Transverse colon (tissue), 4 donors: ENCODE measurements at regions not wholly inside any gene's neighbourhood (a gene's known extent, or its start where the extent isn't known, plus 50 kb on each side); places are given as distances from the start of the nearest gene placed in this dataset.

Source experiments
- DNase-seq: peaks from one replicate; pipeline ENCODE4 v3.0.0-alpha.2; 2019
- H3K27ac ChIP-seq, 4 donors: fragments of 200-600 bp; sonication (generic); 2 replicates each; pipeline ENCODE4 v1.5.1; 2016 to 2018; ENCODE audit warnings: inconsistent platforms in 4 of 4
- H3K27me3 ChIP-seq: fragments of 200-600 bp; sonication (generic); 2 replicates; pipeline ENCODE4 v1.5.1; 2017; ENCODE audit warnings: inconsistent platforms
- H3K36me3 ChIP-seq, 4 donors: fragments of 200-600 bp; sonication (generic); 2 replicates each; pipeline ENCODE4 v1.5.1; 2017 to 2019; ENCODE audit warnings: inconsistent platforms in 4 of 4
- H3K4me1 ChIP-seq, 4 donors: fragments of 200-600 bp; sonication (generic); 2 replicates each; pipeline ENCODE4 v1.5.1; 2017 to 2020; ENCODE audit warnings: inconsistent platforms in 4 of 4
- H3K4me3 ChIP-seq, 4 donors: fragments of 200-600 bp; sonication (generic); 1 replicate in 1 of 4; 2 replicates in 3 of 4; pipeline versions ENCODE4 v1.5.1 to v1.6.1; 2017 to 2019; ENCODE audit warnings: inconsistent platforms in 4 of 4
- H3K9me3 ChIP-seq, 2 donors: fragments of 200-600 bp; sonication (generic); 2 replicates each; pipeline ENCODE4 v1.5.1; 2017 to 2019; ENCODE audit warnings: inconsistent platforms in 2 of 2
- EP300 ChIP-seq: sonication (generic); formaldehyde crosslinking; IDR thresholded peaks from one replicate; pipeline ENCODE4 v1.6.1; 2017; ENCODE audit warnings: antibody characterized with exemption, low read depth
- POLR2A ChIP-seq: fragments of 450-650 bp; IDR thresholded peaks from one replicate; pipeline ENCODE4 v1.6.1; 2016; ENCODE audit warnings: antibody characterized with exemption, mild to moderate bottlenecking, moderate library complexity
- POLR2AphosphoS5 ChIP-seq, 3 donors: sonication (generic); formaldehyde crosslinking; IDR thresholded peaks; one replicate each; pipeline ENCODE4 v1.6.1; 2016; ENCODE audit warnings: antibody characterized with exemption in 3 of 3
- WGBS, 2 donors: methylation state at CpG; one replicate each; pipeline ENCODE4 v1.1.5; 2018; ENCODE audit warnings: low coverage in 1 of 2; 5-methylcytosine and 5-hydroxymethylcytosine counted together
- in situ Hi-C, 4 donors: fragments of 200-750 bp; cut with MboI; loops; one replicate each; pipeline versions ENCODE4 v1.15.0 to v1.15.1; 2017; ENCODE audit warnings: low sequenced_read_pairs in 3 of 4, low pct_ligation_motif_present in 1 of 4, low pct_unique_long_range_greater_than_20kb in 1 of 4
- intact Hi-C: fragments of 100-400 bp; cut with DNase I; formaldehyde crosslinking; loops from one replicate; pipeline ENCODE4 v1.15.1; 2023; ENCODE audit warnings: low total_unique reads
- TF ChIP-seq, protein P1 (sequence below), 5 experiments: fragments of 200-600 bp in 3 of 5; fragments of 450-650 bp in 2 of 5; sonication (generic) in 3 of 5; IDR thresholded peaks; 1 replicate in 2 of 5; 2 replicates in 3 of 5; pipeline ENCODE4 v1.5.1; 2016 to 2017; ENCODE audit warnings: antibody characterized with exemption in 5 of 5, inconsistent platforms in 3 of 5, mild to moderate bottlenecking in 2 of 5, moderate library complexity in 1 of 5

DNA sequence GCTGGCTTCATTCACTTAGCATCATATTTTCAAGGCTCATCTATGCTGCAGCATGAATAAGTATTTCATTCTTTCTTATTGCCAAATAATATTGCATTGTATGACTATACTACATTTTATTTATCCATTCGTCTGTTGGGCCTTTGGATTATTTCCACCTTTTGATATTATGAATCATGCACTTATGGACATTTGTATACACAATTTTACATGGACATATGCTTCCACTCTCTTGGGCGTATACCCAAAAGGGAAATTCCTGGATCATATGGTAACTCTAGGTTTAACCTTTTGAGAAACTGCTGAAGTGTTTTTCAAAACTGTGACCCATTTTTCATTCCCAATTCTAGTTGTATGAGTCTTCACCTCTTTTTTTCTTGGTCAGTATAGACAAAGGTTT lies 80.3 kb upstream of the GNAI1 start:
- intact Hi-C loops, result no loop called here
- no peak for TF ChIP-seq POLR2AphosphoS5 (IDR thresholded peaks at IDR 0.05)
- no peaks in the 10 kb centered on the region for H3K4me1 ChIP-seq
- no peaks in the 10 kb centered on the region for H3K27me3 ChIP-seq
- no peak overlapping the region for H3K4me3 ChIP-seq
- DNase-seq, result no peak
- in situ Hi-C loops, result loop anchor here in 1 of 4 donors (25.0 kb wide), 1 partner anchor 608 kb away; no protein-coding TSS in a partner anchor
- no peak overlapping the region for H3K27ac ChIP-seq
- 58 to 60% methylated on average over 2 of the region's 2 CpGs for WGBS, 2 donors
- no peaks in the 10 kb centered on the region for H3K36me3 ChIP-seq
- H3K9me3 ChIP-seq, result no peaks in the 10 kb centered on the region

DNA sequence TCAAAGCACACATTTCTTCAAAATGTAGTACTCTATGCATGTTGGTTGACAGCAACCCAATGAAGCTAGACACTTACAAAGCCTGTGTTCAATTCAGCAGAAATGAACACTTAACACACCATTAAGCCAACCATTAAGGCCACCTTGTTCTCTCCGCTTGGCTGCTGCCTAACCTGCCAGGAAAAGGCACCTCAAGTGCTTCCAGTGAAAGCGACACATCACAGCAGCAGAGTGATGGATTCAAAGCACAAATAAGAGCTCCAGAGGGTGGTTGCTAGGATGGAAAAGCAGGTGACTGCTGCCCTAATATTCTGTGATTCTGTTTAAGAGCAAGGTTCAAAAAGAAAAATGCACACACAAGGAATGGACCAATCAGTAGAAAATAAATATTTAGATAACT lies 81.5 kb upstream of the GNAI1 start:
- Histone ChIP-seq H3K27me3 (no peaks in the 10 kb centered on the region), H3K4me3 (no peak overlapping the region), H3K4me1 (no peaks in the 10 kb centered on the region), H3K36me3 (no peaks in the 10 kb centered on the region), H3K27ac (no peak overlapping the region), H3K9me3 (no peaks in the 10 kb centered on the region)
- 80 to 90% methylated on average over 1 to 2 of the region's 2 CpGs for WGBS, 2 donors
- TF ChIP-seq POLR2AphosphoS5 (IDR thresholded peaks at IDR 0.05), result no peak
- TF ChIP-seq, protein P1, sequence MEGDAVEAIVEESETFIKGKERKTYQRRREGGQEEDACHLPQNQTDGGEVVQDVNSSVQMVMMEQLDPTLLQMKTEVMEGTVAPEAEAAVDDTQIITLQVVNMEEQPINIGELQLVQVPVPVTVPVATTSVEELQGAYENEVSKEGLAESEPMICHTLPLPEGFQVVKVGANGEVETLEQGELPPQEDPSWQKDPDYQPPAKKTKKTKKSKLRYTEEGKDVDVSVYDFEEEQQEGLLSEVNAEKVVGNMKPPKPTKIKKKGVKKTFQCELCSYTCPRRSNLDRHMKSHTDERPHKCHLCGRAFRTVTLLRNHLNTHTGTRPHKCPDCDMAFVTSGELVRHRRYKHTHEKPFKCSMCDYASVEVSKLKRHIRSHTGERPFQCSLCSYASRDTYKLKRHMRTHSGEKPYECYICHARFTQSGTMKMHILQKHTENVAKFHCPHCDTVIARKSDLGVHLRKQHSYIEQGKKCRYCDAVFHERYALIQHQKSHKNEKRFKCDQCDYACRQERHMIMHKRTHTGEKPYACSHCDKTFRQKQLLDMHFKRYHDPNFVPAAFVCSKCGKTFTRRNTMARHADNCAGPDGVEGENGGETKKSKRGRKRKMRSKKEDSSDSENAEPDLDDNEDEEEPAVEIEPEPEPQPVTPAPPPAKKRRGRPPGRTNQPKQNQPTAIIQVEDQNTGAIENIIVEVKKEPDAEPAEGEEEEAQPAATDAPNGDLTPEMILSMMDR (IDR thresholded peaks at IDR 0.05), result no peak
- no peak for TF ChIP-seq POLR2A
- no peak for TF ChIP-seq EP300
- DNase-seq, result no peak
- in situ Hi-C loops, result loop anchor here in 1 of 4 donors (25.0 kb wide), 1 partner anchor 609 kb away; no protein-coding TSS in a partner anchor
- intact Hi-C loops, result no loop called here

DNA sequence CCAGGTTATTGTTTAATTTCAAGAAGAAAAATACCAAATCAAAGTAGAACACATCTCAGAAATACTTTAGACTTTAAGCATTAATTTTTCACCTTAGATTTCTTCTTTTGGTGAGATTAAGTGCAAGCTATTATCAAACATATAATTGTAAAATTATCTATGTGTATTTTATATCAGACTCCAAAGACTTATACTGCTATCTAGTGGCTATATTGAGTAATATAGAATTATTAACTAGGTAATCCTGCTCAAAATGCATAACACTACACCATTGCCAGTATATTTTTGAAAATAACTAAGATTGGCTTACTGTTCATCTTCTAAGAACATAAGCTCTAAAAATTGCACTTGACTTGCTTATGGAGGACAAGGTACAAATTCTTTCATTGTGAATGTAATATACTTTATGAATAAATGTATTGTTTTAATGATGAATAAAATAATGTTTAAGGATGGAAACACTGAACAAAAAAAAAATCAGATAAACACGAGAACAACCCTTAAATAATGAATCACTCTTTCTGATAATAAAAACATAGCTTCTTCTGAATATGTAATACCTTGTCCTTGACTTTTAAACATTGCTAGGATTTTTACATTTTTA lies 86.7 kb upstream of the GNAI1 start:
- Histone ChIP-seq H3K9me3 (no peaks in the 10 kb centered on the region), H3K36me3 (no peaks in the 10 kb centered on the region), H3K4me3 (no peak overlapping the region), H3K27me3 (no peaks in the 10 kb centered on the region), H3K4me1 (no peaks in the 10 kb centered on the region), H3K27ac (no peak overlapping the region)
- DNase-seq, result no peak
- TF ChIP-seq, protein P1 (IDR thresholded peaks at IDR 0.05), result no peak
- TF ChIP-seq EP300 (no peak), POLR2AphosphoS5 (IDR thresholded peaks at IDR 0.05) (no peak), POLR2A (no peak)
- in situ Hi-C loops (loop anchor here in 1 of 4 donors (25.0 kb wide), 1 partner anchor 761 kb away; no protein-coding TSS in a partner anchor), intact Hi-C loops (no loop called here)
- WGBS, 2 donors, result 38 to 45% methylated on average over 1 of the region's 1 CpG

DNA sequence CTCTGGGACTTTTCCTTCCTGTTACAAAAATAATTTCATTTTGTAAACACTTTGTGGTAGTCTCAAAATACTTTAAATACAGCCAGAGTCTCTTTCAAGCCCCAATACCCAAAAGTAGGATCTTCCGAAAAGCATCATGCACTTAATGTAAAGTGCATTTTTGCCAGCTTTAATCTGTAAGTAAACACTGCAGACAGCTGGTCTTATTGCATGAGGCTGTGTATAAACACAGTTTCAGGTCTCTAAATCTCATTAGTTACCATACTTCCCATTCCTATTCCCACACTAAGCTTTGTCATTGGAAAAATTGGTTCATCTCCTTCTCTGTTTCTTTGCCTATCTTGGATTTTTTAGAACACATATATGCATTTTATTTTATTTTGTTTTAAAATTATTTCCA lies 87.6 kb upstream of the GNAI1 start:
- 67 to 100% methylated on average over 1 of the region's 1 CpG for WGBS, 2 donors
- in situ Hi-C loops (loop anchor here in 1 of 4 donors (25.0 kb wide), 1 partner anchor 760 kb away; no protein-coding TSS in a partner anchor), intact Hi-C loops (no loop called here)
- H3K9me3 ChIP-seq, result no peaks in the 10 kb centered on the region
- H3K4me1 ChIP-seq, result no peaks in the 10 kb centered on the region
- no peak overlapping the region for H3K4me3 ChIP-seq
- H3K36me3 ChIP-seq, result no peaks in the 10 kb centered on the region
- no peak for TF ChIP-seq EP300
- TF ChIP-seq, protein P1 (IDR thresholded peaks at IDR 0.05), result no peak
- TF ChIP-seq POLR2A, result no peak
- TF ChIP-seq POLR2AphosphoS5 (IDR thresholded peaks at IDR 0.05), result no peak
- no peaks in the 10 kb centered on the region for H3K27me3 ChIP-seq
- no peak for DNase-seq
- H3K27ac ChIP-seq, result no peak overlapping the region
